GM12878 (cell line): ENCODE measurements at regions not wholly inside any gene's neighbourhood (a gene's known extent, or its start where the extent isn't known, plus 50 kb on each side); places are given as distances from the start of the nearest gene placed in this dataset.

ENCODE experiments used
- EGR1 ChIP-seq, 2 experiments: IDR thresholded peaks; 1 replicate in 1 of 2; 2 replicates in 1 of 2; pipeline ENCODE4 v1.6.1; 2011 to 2012; ENCODE audit warnings: low read depth in 2 of 2, low read length in 2 of 2, borderline replicate concordance in 1 of 2, mild to moderate bottlenecking in 1 of 2, moderate library complexity in 1 of 2
- POLR2A ChIP-seq: IDR thresholded peaks from 2 replicates; pipeline ENCODE4 v1.6.1; 2011; ENCODE audit warnings: low read depth, mild to moderate bottlenecking, low read length

DNA sequence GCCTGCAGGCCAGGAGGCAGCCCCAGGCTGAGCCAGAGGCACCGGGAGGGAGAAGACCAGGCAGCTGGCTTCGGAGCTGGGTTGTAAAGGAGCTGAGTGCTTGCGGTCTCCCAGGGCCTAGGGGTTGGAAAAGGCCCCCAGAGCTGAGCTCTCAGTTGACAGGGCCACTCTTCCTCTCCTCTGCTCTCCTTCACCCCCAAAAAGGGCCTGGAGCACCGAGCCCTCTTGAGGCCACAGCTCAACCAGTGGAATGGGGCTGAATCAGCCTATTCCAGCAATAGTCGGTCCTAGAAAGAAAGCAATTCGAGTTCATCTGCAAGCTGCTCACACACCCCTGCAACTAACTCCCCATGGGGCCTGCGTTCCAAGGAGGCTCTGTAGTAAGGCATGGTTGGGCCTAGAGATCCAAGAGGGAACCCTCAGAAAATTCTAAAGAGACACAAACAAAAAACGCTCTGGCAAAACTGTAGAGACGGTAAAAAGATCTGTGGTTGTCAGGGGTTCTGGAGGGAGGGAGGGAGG lies 205.0 kb downstream of the BUD13 start:
- TF ChIP-seq POLR2A (no peak), EGR1 (IDR thresholded peaks at IDR 0.05; ENCODE audit: borderline replicate concordance in 1 of 2, low read depth in 2 of 2, low read length in 2 of 2) (no peak)
